H9 (cell line): ENCODE measurements at regions not wholly inside any gene's neighbourhood (a gene's known extent, or its start where the extent isn't known, plus 50 kb on each side); places are given as distances from the start of the nearest gene placed in this dataset.

Experiments
- DNase-seq: peaks from one replicate; pipeline ENCODE4 v3.0.0-alpha.2; 2017
- H2AFZ ChIP-seq: one replicate; pipeline ENCODE4 v1.6.1; 2013; ENCODE audit warnings: mild to moderate bottlenecking, low read length, control low read depth, moderate library complexity
- H2AK5ac ChIP-seq: 2 replicates; pipeline ENCODE4 v1.6.1; 2013; ENCODE audit warnings: low read length, control low read depth, mixed read lengths; ENCODE audit not compliant: insufficient read length
- H2BK120ac ChIP-seq: one replicate; pipeline ENCODE4 v1.6.1; 2013; ENCODE audit warnings: low read depth, mild to moderate bottlenecking, low read length, control low read depth, inconsistent platforms; ENCODE audit not compliant: poor library complexity, severe bottlenecking
- H2BK12ac ChIP-seq: 2 replicates; pipeline ENCODE4 v1.6.1; 2013; ENCODE audit warnings: low read length, control low read depth, mixed read lengths, low read depth; ENCODE audit not compliant: insufficient read length
- H2BK15ac ChIP-seq: 2 replicates; pipeline ENCODE4 v1.6.1; 2013; ENCODE audit warnings: low read depth, low read length, control low read depth
- H2BK20ac ChIP-seq: one replicate; pipeline ENCODE4 v1.6.1; 2013; ENCODE audit warnings: low read depth, mild to moderate bottlenecking, low read length, control low read depth, inconsistent platforms; ENCODE audit not compliant: poor library complexity, severe bottlenecking
- H2BK5ac ChIP-seq: 2 replicates; pipeline ENCODE4 v1.6.1; 2013; ENCODE audit warnings: low read length, control low read depth, mixed read lengths; ENCODE audit not compliant: insufficient read length
- H3K14ac ChIP-seq: 2 replicates; pipeline ENCODE4 v1.6.1; 2013; ENCODE audit warnings: low read length, control low read depth; ENCODE audit not compliant: insufficient read depth
- H3K18ac ChIP-seq: 2 replicates; pipeline ENCODE4 v1.6.1; 2013; ENCODE audit warnings: low read depth, mild to moderate bottlenecking, mixed read lengths, low read length, control low read depth; ENCODE audit not compliant: insufficient read length
- H3K23ac ChIP-seq: 2 replicates; pipeline ENCODE4 v1.6.1; 2013; ENCODE audit warnings: low read length, control low read depth, mixed read lengths, low read depth; ENCODE audit not compliant: insufficient read length
- H3K23me2 ChIP-seq: 2 replicates; pipeline ENCODE4 v1.6.1; 2013; ENCODE audit warnings: low read depth, mild to moderate bottlenecking, mixed read lengths, low read length, control low read depth; ENCODE audit not compliant: insufficient read length, poor library complexity, severe bottlenecking
- H3K27ac ChIP-seq: 2 replicates; pipeline ENCODE4 v1.5.1; 2013; ENCODE audit warnings: low read length, control low read depth, mixed read lengths, low read depth; ENCODE audit not compliant: insufficient read length
- H3K27me3 ChIP-seq: 2 replicates; pipeline ENCODE4 v1.6.1; 2013; ENCODE audit warnings: low read length, control low read depth, inconsistent platforms; ENCODE audit not compliant: insufficient read depth
- H3K4ac ChIP-seq: 2 replicates; pipeline ENCODE4 v1.6.1; 2013; ENCODE audit warnings: low read depth, mild to moderate bottlenecking, control low read depth, inconsistent platforms, low read length, moderate library complexity
- H3K4me1 ChIP-seq: 2 replicates; pipeline ENCODE4 v1.6.1; 2013; ENCODE audit warnings: low read length, control low read depth, inconsistent platforms; ENCODE audit not compliant: insufficient read depth
- H3K4me2 ChIP-seq: 2 replicates; pipeline ENCODE4 v1.6.1; 2013; ENCODE audit warnings: low read length, control low read depth, mixed read lengths; ENCODE audit not compliant: insufficient read length, insufficient read depth
- H3K56ac ChIP-seq: 2 replicates; pipeline ENCODE4 v1.6.1; 2013; ENCODE audit warnings: low read depth, mild to moderate bottlenecking, mixed read lengths, low read length, control low read depth; ENCODE audit not compliant: insufficient read length
- H3K79me1 ChIP-seq: 2 replicates; pipeline ENCODE4 v1.6.1; 2013; ENCODE audit warnings: low read depth, mild to moderate bottlenecking, moderate library complexity, low read length, control low read depth, inconsistent platforms; ENCODE audit not compliant: insufficient read depth, poor library complexity, severe bottlenecking
- H3K79me2 ChIP-seq: 2 replicates; pipeline ENCODE4 v1.6.1; 2013; ENCODE audit warnings: low read length, control low read depth, inconsistent platforms; ENCODE audit not compliant: insufficient read depth
- H3K9ac ChIP-seq: 2 replicates; pipeline ENCODE4 v1.6.1; 2013; ENCODE audit warnings: low read length, control low read depth, mixed read lengths; ENCODE audit not compliant: insufficient read length; ENCODE audit errors: extremely low read depth
- H3K9me3 ChIP-seq: one replicate; pipeline ENCODE4 v1.6.1; 2013; ENCODE audit warnings: low read depth, low read length, inconsistent platforms; ENCODE audit not compliant: control insufficient read depth
- H3T11ph ChIP-seq: one replicate; pipeline ENCODE4 v1.6.1; 2013; ENCODE audit warnings: mild to moderate bottlenecking, low read length, control low read depth, inconsistent platforms
- H4K20me1 ChIP-seq: one replicate; pipeline ENCODE4 v1.6.1; 2013; ENCODE audit not compliant: control insufficient read depth, insufficient read length, insufficient read depth
- H4K5ac ChIP-seq: 2 replicates; pipeline ENCODE4 v1.6.1; 2013; ENCODE audit warnings: low read depth, mild to moderate bottlenecking, mixed read lengths, low read length, control low read depth; ENCODE audit not compliant: insufficient read length
- H4K8ac ChIP-seq: replicated peaks from 2 replicates; pipeline ENCODE4 v1.6.1; 2013; ENCODE audit warnings: low read length, control low read depth, mixed read lengths, low read depth; ENCODE audit not compliant: insufficient read length
- H4K91ac ChIP-seq: 2 replicates; pipeline ENCODE4 v1.6.1; 2013; ENCODE audit warnings: low read depth, mild to moderate bottlenecking, moderate library complexity, mixed read lengths, low read length, control low read depth; ENCODE audit not compliant: insufficient read length
- H3K27ac Mint-ChIP-seq, 3 experiments: 2 replicates in 2 of 3; 3 replicates in 1 of 3; pipeline ENCODE4 v1.8.0; 2020 to 2021; ENCODE audit warnings: mixed read lengths in 3 of 3, mild to moderate bottlenecking in 1 of 3, moderate library complexity in 1 of 3
- H3K27me3 Mint-ChIP-seq: 2 replicates; pipeline ENCODE4 v1.8.0; 2021; ENCODE audit warnings: low read depth, mild to moderate bottlenecking, moderate library complexity, mixed read lengths
- H3K36me3 Mint-ChIP-seq, 3 experiments: 2 replicates in 2 of 3; 3 replicates in 1 of 3; pipeline ENCODE4 v1.8.0; 2020 to 2021; ENCODE audit warnings: low read depth in 3 of 3, mixed read lengths in 3 of 3; ENCODE audit not compliant: insufficient read depth in 1 of 3
- H3K4me1 Mint-ChIP-seq, 2 experiments: 2 replicates each; pipeline ENCODE4 v1.8.0; 2020; ENCODE audit warnings: mixed read lengths in 2 of 2
- H3K4me3 Mint-ChIP-seq, 2 experiments: 2 replicates in 1 of 2; 3 replicates in 1 of 2; pipeline ENCODE4 v1.8.0; 2020 to 2021; ENCODE audit warnings: mild to moderate bottlenecking in 2 of 2, mixed read lengths in 2 of 2, moderate library complexity in 1 of 2
- H3K9me3 Mint-ChIP-seq, 2 experiments: 2 replicates in 1 of 2; 3 replicates in 1 of 2; pipeline ENCODE4 v1.8.0; 2020; ENCODE audit warnings: mild to moderate bottlenecking in 2 of 2, mixed read lengths in 2 of 2, moderate library complexity in 1 of 2
- CTCF ChIP-seq: fragments of 200-600 bp; sonication (generic); conservative IDR thresholded peaks from 3 replicates; pipeline ENCODE4 v1.8.0; 2021; ENCODE audit warnings: antibody characterized with exemption, mild to moderate bottlenecking
- WGBS: extraction: QIAGEN DNeasy Blood & Tissue Kit; methylation state at CpG from one replicate; pipeline ENCODE4 v1.1.7; 2013; ENCODE audit warnings: missing lambda C conversion rate, low lambda C conversion rate, mixed read lengths; ENCODE audit not compliant: insufficient read length; ENCODE audit errors: extremely low coverage; 5-methylcytosine and 5-hydroxymethylcytosine counted together

- no peak overlapping the region for H2AK5ac ChIP-seq
- H4K20me1 ChIP-seq: no peaks in the 10 kb centered on the region
- no peak overlapping the region for H2BK20ac ChIP-seq
- no peak overlapping the region for H2BK15ac ChIP-seq
- H3K4ac ChIP-seq: no peak overlapping the region
- no peak overlapping the region for H3K23ac ChIP-seq
- no peaks in the 10 kb centered on the region for H3K79me1 ChIP-seq
- no peak overlapping the region for H4K8ac ChIP-seq
- no peak overlapping the region for H4K5ac ChIP-seq
- H3K9me3 ChIP-seq: no peaks in the 10 kb centered on the region
- H3K14ac ChIP-seq: no peak overlapping the region
- H3K9ac ChIP-seq: no peak overlapping the region
- H3K4me2 ChIP-seq: no peak overlapping the region
- H3K27me3 Mint-ChIP-seq: no peaks in the 10 kb centered on the region
- no peak overlapping the region for H2BK120ac ChIP-seq
- no peak overlapping the region for H2BK12ac ChIP-seq
- no peak overlapping the region for H2AFZ ChIP-seq
- no peak overlapping the region for H4K91ac ChIP-seq
- no peak for TF ChIP-seq CTCF
- no peak overlapping the region for H3T11ph ChIP-seq
- DNase-seq: no peak
- H3K27ac ChIP-seq: no peak overlapping the region
- H2BK5ac ChIP-seq: no peak overlapping the region
- no peak overlapping the region for H3K27ac Mint-ChIP-seq
- no peaks in the 10 kb centered on the region for H3K4me1 ChIP-seq
- no peaks in the 10 kb centered on the region for H3K23me2 ChIP-seq
- no peaks in the 10 kb centered on the region for H3K36me3 Mint-ChIP-seq
- WGBS: no CpG with 5 or more reads among the region's 3 CpGs
- H3K27me3 ChIP-seq: no peaks in the 10 kb centered on the region
- H3K4me1 Mint-ChIP-seq: 0 out of 4 replicates have a peak, but pooled peaks cover 0 to 2% of the 10 kb centered on the region in 2 experiments
- H3K4me3 Mint-ChIP-seq: no peak overlapping the region
- no peak overlapping the region for H3K18ac ChIP-seq
- H3K56ac ChIP-seq: no peak overlapping the region
- H3K9me3 Mint-ChIP-seq: no peaks in the 10 kb centered on the region
- no peaks in the 10 kb centered on the region for H3K79me2 ChIP-seq
These were observed 622.9 kb upstream of the ADAMTS5 start for GRCh38 chr21:27589781-27590180.
